DMS 273 (cell line): ENCODE measurements at regions not wholly inside any gene's neighbourhood (a gene's known extent, or its start where the extent isn't known, plus 50 kb on each side); places are given as distances from the start of the nearest gene placed in this dataset.

ENCODE experiments used
- DNase-seq: peaks from one replicate; lab custom pipeline; 2025; ENCODE audit not compliant: unreplicated experiment; lab: John Stamatoyannopoulos, UW

DNA sequence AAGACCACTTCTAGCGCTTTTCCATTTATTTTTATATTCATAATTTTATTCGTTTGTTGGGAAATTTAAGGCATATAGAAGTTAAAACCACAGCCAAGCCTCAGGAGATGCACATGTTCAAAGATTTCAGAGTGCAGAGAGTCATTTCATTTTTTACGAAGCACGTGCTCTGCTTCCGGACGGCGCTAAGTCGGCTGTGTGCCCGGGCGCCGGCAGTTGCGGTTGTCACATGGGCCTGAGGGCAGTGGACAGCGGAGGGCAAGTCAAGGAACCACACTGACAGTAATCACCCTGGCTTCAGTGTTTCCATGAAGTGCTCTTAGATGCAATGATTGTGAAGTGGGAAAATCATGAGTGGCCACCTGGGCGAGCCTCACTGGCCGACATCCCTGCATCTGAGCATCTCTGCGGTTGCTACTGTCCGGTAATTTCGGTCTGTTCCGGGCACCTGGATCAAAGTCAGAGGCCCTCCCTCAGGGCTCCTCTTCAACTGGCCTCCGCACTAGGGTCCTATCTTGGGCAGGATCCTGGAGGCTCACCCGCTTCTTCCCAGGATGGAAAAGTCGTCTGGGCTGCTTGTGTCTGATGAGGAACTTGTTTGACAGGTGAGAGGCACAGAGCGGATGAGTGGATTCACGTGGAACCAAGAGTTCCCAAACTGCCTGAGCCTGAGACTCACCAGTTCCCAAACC, 90.8 kb downstream of the DACT2 start:
- no peak for DNase-seq

DNA sequence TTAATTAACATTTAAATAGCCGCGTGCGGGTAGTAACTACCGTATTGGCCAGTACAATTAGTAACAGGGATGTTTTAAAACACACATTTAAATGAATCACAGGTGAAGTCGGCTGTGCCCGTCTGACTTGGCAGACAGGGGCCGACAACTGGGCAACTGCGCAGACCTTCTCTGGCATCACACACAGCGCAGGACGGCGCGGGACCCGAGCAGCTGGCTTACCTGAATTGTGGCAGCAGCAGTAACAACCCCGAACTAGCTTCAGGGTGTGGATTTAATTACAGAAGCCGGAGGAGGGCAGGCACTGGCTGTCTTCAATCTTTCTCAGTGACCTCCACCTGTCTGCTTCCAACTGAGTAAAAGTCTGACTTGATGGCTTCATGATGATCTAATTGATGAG, 91.7 kb downstream of the DACT2 start:
- no peak for DNase-seq

- DNase-seq, result no peak
Observed at GRCh38 chr6:168226902-168227318, 92.7 kb downstream of the DACT2 start.

DNA sequence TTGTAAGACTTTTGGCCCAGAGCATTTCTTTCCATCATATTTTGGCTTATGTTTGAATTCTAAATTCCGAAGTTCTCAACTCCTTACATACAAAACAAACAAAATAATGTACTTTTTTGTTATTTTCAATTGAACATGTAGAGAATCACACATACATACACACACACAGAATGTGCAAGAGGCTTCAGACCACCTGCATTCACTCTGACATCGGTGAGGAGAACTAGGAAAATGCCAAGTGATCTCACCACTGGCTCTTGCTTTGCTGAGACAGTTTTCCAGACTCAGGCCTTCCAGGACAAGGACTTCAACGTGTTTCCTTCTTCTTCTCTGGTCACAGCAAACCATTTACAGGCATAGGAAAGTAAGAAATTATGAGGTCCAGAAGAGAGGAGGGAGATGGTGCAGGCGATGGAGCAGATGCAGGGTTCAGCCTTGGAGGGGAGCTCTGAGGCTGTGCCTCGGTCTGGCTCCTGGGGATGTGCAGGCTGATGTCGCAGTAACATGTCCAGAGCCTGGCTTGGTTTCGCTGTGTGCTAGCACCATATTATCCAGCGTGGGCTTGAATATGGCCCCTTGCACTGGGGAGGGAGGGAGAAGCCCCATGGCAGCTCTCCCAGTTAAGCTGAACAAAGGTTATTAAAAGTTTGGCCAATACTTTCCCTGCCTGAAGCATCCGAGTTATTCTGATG, 93.4 kb downstream of the DACT2 start:
- DNase-seq, result no peak

DNA sequence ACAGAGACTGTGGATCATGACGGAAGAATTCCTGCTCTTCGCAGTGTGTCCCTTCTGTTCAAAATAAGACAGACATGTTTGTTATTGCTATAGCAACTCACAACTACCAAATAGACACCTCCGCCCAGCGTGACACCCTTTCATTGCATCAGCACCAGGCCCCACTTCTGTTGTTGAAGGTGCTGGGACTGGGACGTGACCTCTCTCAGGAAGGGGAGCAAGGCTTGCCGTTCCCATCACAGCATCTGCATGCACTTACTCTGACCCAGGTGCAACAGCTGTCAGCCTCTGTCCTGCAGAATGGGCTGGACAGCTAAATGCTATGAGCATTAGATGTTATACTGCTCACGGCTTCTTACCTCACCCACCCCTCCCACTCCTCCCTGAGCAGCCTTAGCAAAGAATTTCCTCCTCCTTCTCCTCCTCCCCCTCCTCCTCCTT, 94.1 kb downstream of the DACT2 start:
- DNase-seq, result no peak

DNA sequence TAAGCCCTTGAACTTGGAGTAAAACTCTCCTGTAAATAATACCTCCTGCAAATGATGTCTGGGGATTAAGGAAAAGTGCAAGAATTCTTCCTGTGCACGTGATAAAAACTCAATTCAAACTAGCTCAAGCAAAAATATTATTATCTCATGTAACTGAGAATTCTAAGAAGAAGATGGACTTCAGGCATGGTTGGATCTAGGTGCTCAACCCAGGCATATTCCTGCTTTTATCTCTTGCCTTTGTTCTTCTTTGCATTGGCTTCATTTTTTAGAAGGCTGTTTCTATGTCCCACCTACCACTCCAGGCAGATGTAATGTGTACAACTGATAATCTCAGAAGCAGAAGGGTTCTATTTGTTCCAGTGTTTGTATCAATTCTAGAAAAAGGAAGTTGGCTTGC, 95.8 kb downstream of the DACT2 start:
- no peak for DNase-seq

- DNase-seq, result no peak
Observed at GRCh38 chr6:168223150-168223549, 96.4 kb downstream of the DACT2 start.

DNA sequence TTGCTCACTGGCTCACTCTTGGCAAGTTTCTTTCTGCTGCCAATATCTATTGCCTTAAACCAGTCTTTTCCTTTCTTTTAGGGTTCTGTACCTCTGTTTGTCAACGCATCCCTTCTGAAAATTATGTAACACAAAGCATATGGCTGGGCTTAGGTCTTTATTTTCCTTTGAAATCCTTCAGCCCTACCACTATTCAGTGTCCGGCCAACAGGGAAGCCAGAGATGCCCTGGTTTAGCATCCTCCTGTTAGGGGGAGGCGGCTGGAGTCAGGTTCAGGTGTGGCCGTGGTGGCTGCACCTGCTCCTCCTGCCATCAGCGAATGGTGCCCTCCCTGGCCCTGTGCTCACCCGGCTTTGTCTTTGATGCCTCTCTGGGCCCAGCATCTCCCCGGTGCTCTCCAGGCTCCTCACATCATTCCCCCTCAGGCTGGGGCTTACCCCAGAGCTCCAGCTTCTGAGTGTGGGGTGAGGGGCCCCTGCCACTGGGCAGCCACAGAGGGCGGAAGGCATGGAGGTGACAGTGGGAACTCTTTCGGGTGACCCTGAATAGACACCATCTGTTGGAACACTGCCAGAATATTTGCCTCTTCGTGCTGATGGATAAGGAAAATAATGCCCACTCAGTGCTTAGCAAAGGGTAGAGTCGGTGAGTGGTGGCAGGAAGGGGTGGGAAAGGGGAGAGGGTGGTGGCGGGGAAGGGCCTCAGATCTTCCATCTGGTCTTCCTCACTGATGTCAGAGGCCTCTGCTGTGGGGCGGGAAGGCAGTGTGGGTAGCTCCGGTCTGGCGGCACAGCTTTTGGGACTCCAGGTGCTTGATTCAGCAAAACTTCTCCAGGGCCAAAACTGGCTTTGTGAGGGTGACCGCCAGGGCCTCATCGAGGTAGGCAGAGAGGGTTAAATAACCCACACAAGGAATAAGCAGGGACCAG, 97.2 kb downstream of the DACT2 start:
- no peak for DNase-seq

- DNase-seq, result no peak
Observed at GRCh38 chr6:168221497-168222079, 98.0 kb downstream of the DACT2 start.

DNA sequence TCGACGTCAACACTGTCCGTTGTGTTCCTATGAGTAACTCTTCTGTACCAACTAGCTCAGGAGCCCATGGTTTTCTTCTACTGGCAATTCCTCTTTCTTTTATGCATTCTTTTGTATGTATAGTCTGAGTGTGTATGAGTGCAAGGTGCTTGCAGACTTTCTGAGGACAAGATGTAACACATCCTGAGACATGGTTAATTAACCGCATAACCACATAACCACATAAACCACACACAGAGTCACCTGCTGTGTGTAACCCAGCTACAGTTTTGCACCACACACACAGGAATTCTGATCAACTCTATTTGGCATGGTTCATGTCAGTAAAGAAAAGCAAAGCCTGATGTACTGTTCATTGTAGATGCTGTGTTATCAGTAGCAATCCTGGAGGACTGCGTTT, 98.6 kb downstream of the DACT2 start:
- DNase-seq, result no peak

- no peak for DNase-seq
Observed at GRCh38 chr6:168219804-168220203, 99.8 kb downstream of the DACT2 start.

GRCh38 chr6:168218785-168219566, 100.6 kb downstream of the DACT2 start:
- no peak for DNase-seq

DNA sequence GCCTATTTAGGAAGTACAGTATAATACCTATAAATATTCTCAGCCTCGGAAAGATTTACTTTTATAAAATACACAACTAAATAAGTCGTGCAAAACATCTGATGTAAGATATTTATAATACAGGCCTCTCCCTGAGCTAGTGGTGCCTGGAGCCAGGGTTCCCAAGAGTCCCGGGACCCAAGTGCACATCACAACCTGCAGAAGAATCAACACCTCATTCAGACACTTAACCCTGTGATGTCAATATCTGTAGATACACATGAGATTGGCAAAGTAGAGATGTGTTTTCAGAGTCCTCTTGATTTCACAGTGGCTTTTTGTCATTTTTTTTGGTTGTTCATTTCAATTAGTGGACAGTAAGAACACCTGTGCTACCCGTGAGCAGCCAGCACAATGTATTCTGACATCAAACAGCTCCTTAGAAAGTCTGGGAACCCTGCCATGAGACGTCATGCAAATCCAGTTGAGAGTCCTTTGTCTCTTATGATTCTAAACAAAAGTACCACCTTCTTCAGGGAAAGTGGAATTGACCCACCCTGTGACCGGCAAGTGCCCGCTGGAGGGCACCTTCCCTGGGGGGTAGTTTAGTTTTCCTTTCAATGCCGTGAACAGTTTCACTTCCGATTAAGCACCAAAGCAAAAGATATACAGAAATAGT, 101.6 kb downstream of the DACT2 start:
- DNase-seq, result no peak

DNA sequence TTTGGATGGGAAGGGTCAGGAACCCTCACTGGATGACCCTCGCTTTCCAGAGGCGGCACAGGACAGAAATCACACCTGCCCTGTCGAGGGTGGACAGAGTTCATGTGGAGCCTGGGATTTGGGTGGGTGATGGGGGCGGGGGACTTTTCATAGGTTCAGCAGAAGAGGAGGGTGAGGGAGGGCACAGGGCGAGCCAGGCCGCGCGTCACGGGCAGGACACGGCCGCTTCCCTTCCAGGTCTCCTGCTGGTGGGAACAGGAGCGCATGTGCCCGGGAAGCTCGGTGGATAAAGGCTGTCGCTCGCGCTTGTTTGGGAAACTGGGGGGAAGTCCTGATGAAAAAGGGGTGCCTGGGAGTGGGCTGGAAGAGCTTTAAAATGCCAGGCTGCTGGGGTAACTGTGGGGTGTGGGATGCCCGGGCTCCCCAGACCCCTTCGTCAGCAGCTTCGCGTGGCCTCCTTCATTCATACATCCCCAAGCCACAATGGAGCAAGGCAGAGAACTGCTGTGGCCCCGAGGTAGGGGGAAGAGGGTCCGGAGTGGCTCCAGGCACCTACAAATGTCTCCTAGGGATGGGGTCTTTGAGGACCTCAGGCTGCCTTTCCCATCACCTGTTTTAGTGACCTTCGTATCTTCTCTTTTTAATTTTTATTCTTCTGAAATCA, 102.2 kb downstream of the DACT2 start:
- no peak for DNase-seq

GRCh38 chr6:168216751-168217191, 102.8 kb downstream of the DACT2 start:
- no peak for DNase-seq

DNA sequence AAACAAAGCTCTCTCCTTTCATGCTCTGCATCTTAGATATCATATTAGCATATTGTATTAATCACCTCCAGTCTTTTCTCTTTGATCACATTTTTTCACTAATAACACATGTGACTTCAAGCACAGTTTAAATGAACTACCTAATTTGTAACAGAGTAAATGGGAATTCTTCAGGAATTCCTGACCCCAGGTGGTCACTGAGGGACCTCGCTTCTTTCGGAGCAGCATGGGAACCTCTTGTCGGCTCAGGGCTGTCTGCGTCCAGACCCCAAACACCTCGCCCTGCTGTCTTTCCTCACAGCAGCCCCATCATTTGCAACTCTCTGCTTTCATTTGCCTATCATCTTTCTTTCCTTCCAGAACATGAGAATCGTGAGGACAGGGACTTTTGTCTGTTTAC, 103.5 kb downstream of the DACT2 start:
- no peak for DNase-seq

DNA sequence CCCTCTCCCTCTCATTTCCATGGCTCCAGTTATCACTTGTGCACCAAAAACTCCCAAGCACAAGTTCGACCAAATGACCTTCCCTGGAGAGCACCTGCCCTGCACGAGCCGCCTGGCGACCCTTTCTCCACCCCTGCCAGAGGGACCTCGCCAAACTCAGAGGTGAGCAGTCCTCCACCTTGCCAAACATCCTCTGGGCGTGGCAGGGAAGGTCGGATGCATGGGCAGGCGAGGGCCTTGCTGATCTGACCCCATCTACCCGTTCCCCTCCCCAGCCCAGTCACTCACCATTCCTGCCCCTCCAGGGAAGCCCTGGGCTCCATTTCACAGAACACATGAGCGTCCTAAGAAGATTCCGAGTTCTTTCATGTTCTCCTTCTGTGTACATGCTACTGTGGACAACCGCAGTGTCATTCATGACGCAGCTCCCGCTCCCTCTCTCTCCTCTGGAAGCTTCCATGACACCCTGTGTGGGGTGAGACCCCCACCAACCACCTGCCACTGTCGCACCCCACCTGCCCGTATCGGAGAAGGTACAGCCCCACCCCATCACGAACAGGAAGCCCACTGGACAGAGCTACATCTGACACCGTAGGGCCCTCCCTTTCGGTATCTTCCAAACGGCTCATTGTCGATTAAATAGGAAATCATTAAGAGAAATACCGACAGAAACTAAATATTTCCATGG, 104.3 kb downstream of the DACT2 start:
- no peak for DNase-seq

- DNase-seq, result no peak
Observed at GRCh38 chr6:168214586-168215104, 104.9 kb downstream of the DACT2 start.

- DNase-seq, result no peak
Observed at GRCh38 chr6:168213121-168213524, 106.5 kb downstream of the DACT2 start.
